OCI-LY1 (cell line): ENCODE measurements at regions not wholly inside any gene's neighbourhood (a gene's known extent, or its start where the extent isn't known, plus 50 kb on each side); places are given as distances from the start of the nearest gene placed in this dataset.

ENCODE experiments used
- EZH2 ChIP-seq: fragments of 200-600 bp; sonication (generic), shearing (Covaris generic); IDR thresholded peaks from 2 replicates; pipeline ENCODE4 v1.8.0; 2017; ENCODE audit warnings: borderline replicate concordance, mixed run types, mild to moderate bottlenecking, antibody characterized with exemption, low read length, moderate library complexity, mixed read lengths
- TF ChIP-seq, protein P1 (sequence below): fragments of 200-600 bp; sonication (generic), shearing (Covaris generic); IDR thresholded peaks from 2 replicates; pipeline ENCODE4 v1.5.1; 2017; ENCODE audit warnings: mild to moderate bottlenecking, antibody characterized with exemption, low read length, moderate library complexity, mixed read lengths

GRCh38 chr2:13558368-13558767, 841.6 kb downstream of the TRIB2 start:
- TF ChIP-seq, protein P1, sequence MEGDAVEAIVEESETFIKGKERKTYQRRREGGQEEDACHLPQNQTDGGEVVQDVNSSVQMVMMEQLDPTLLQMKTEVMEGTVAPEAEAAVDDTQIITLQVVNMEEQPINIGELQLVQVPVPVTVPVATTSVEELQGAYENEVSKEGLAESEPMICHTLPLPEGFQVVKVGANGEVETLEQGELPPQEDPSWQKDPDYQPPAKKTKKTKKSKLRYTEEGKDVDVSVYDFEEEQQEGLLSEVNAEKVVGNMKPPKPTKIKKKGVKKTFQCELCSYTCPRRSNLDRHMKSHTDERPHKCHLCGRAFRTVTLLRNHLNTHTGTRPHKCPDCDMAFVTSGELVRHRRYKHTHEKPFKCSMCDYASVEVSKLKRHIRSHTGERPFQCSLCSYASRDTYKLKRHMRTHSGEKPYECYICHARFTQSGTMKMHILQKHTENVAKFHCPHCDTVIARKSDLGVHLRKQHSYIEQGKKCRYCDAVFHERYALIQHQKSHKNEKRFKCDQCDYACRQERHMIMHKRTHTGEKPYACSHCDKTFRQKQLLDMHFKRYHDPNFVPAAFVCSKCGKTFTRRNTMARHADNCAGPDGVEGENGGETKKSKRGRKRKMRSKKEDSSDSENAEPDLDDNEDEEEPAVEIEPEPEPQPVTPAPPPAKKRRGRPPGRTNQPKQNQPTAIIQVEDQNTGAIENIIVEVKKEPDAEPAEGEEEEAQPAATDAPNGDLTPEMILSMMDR = no peak
- TF ChIP-seq EZH2 = no peak
